ENCODE measurements at regions not wholly inside any gene's neighbourhood (a gene's known extent, or its start where the extent isn't known, plus 50 kb on each side); places are given as distances from the start of the nearest gene placed in this dataset.

GRCh38 chr12:124517260-124518050 lies 50.0 kb downstream of the NCOR2 start:
- in situ Hi-C loops (cut with HindIII; ENCODE audit: low pct_unique_long_range_greater_than_20kb, low sequenced_read_pairs) = no loop called here
- peak; percentile 81 to 82 for DNase-seq (ENCODE audit: low read depth in 1 of 2, low spot score in 1 of 2)
- TF ChIP-seq JUND (IDR thresholded peaks at IDR 0.05; ENCODE audit: low read depth) = no peak

GRCh38 chr12:124516850-124517249 lies 50.6 kb downstream of the NCOR2 start:
- no peak for TF ChIP-seq JUND (IDR thresholded peaks at IDR 0.05; ENCODE audit: low read depth)
- in situ Hi-C loops (cut with HindIII; ENCODE audit: low pct_unique_long_range_greater_than_20kb, low sequenced_read_pairs) = no loop called here
- DNase-seq (ENCODE audit: low read depth in 1 of 2, low spot score in 1 of 2) = no peak

GRCh38 chr12:124515981-124516380 lies 51.4 kb downstream of the NCOR2 start:
- in situ Hi-C loops (cut with HindIII; ENCODE audit: low pct_unique_long_range_greater_than_20kb, low sequenced_read_pairs) = no loop called here
- no peak for TF ChIP-seq JUND (IDR thresholded peaks at IDR 0.05; ENCODE audit: low read depth)
- no peak for DNase-seq (ENCODE audit: low read depth in 1 of 2, low spot score in 1 of 2)

- no peak for DNase-seq (ENCODE audit: low read depth in 1 of 2, low spot score in 1 of 2)
- in situ Hi-C loops (cut with HindIII; ENCODE audit: low pct_unique_long_range_greater_than_20kb, low sequenced_read_pairs) = no loop called here
- TF ChIP-seq JUND (IDR thresholded peaks at IDR 0.05; ENCODE audit: low read depth) = no peak
Observed at GRCh38 chr12:124514996-124515932, 52.1 kb downstream of the NCOR2 start.

DNA sequence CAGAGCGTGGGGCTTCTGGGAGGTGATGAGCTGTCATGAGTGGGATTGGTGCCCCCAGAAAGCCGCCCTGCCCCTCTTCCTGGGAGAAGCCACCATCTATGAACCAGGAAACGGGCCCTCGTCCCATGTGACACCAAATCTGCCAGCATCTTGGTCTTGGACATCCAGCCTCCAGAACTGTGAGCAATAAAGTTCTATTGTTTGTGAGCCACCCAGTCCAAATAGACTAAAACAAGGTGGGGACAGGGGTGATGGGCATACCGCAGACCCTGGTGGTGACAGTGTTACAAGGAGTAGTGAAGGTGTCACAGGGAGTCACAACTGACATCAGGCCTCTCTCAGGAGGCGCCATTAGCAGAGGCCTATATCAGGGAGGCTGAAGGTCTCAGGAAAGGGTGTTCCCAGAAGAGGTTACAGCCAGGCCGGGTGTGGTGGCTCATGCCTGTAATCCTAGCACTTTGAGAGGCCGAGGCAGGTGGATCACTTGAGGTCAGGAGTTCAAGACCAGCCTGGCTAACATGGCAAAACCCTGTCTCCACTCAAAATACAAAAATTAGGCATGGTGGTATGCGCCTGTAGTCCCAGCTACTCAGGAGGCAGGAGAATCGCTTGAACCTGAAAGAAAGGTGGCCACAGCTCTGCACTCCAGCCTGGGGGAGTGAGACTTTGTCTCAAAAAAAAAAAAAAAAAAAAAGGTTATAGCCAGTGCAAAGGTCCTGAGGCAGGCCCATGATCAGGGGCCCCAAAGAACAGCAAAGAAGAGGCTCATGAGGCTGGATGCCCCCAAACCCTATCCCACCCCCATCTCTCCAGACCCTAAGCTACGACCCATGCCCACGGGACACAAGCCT lies 53.0 kb downstream of the NCOR2 start:
- TF ChIP-seq JUND (IDR thresholded peaks at IDR 0.05; ENCODE audit: low read depth) = no peak
- no peak for DNase-seq (ENCODE audit: low read depth in 1 of 2, low spot score in 1 of 2)
- in situ Hi-C loops (cut with HindIII; ENCODE audit: low pct_unique_long_range_greater_than_20kb, low sequenced_read_pairs) = no loop called here

GRCh38 chr12:124513297-124513867 lies 54.0 kb downstream of the NCOR2 start:
- in situ Hi-C loops (cut with HindIII; ENCODE audit: low pct_unique_long_range_greater_than_20kb, low sequenced_read_pairs) = no loop called here
- DNase-seq (ENCODE audit: low read depth in 1 of 2, low spot score in 1 of 2) = no peak
- TF ChIP-seq JUND (IDR thresholded peaks at IDR 0.05; ENCODE audit: low read depth) = no peak

DNA sequence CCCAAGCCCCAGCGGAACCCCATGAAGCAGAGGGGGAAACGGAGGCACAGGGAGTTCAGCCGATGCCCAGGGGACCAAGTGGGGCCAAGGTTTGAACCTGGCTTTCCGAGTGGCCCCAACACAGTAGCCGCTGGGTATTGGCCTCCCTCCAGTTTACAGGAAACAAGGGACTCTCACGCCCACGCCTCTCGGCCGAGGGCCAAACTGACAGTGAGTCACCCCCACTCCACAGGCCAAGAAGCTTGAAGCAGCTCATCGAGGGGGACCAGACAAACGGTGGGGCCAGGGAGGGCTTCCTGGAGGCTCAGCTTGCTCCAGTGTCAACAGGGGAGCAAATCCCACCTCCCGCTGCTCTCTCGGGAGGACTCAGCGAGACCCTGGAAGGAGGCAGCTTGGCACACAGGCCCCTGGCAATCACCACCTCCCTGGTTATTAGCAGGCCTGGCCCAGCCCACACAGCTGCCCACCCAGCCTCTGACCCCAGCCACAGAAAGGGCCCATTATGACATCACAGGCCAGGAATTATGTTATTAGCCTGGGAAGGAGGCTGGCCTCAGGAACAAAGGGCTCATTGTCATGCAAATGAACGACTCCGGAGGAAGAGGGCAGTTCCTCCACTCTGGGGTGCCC lies 54.6 kb downstream of the NCOR2 start:
- no peak for TF ChIP-seq JUND (IDR thresholded peaks at IDR 0.05; ENCODE audit: low read depth)
- in situ Hi-C loops (cut with HindIII; ENCODE audit: low pct_unique_long_range_greater_than_20kb, low sequenced_read_pairs) = no loop called here
- DNase-seq (ENCODE audit: low read depth in 1 of 2, low spot score in 1 of 2) = no peak

DNA sequence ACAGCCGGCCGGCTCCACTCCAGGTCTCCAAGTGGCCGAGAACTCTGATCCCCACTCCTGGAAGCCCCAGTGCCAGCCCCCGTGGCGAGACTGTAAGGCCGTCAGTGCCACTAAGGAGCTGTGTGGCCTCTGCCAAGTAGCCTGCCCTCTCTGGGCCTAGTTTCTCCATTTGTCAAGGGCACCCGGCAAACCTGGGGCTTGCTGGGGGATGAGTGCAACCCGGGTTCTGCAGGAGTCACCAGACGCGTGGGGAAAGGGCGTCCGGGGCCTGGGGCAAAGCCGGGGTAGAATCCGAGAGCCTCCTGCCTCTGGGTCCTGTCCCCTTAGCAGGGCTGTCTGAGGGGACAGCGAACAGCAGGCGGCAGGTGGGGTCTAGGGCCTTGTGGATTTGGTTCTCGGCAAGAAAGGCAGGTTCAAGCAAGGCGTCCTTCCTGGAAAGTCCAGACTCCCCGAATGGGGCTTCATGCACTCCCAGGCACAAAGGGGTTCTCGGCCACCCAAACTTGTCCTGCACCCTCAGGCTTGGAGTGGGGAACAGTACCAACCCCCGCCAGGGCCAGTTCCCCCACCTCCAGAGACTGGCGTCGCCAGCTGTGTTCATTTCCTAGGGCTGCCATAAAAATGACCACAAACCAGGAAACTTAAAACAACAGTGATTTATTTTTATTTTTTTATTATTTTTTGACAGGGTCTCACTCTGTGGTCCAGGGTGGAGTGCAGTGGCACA lies 56.0 kb downstream of the NCOR2 start:
- no peak for TF ChIP-seq JUND (IDR thresholded peaks at IDR 0.05; ENCODE audit: low read depth)
- in situ Hi-C loops (cut with HindIII; ENCODE audit: low pct_unique_long_range_greater_than_20kb, low sequenced_read_pairs) = no loop called here
- no peak for DNase-seq (ENCODE audit: low read depth in 1 of 2, low spot score in 1 of 2)

GRCh38 chr12:124510301-124510970 lies 57.0 kb downstream of the NCOR2 start:
- DNase-seq (ENCODE audit: low read depth in 1 of 2, low spot score in 1 of 2) = peak in 1 of 2 experiments; percentile 48
- in situ Hi-C loops (cut with HindIII; ENCODE audit: low pct_unique_long_range_greater_than_20kb, low sequenced_read_pairs) = no loop called here
- TF ChIP-seq JUND (IDR thresholded peaks at IDR 0.05; ENCODE audit: low read depth) = no peak

- no peak for TF ChIP-seq JUND (IDR thresholded peaks at IDR 0.05; ENCODE audit: low read depth)
- no peak for DNase-seq (ENCODE audit: low read depth in 1 of 2, low spot score in 1 of 2)
- in situ Hi-C loops (cut with HindIII; ENCODE audit: low pct_unique_long_range_greater_than_20kb, low sequenced_read_pairs) = no loop called here
Observed at GRCh38 chr12:124509676-124510300, 57.6 kb downstream of the NCOR2 start.
